Activated CD8-positive, alpha-beta T cell treated with anti-CD3 and anti-CD28 coated beads for 36 hours (primary cell): ENCODE measurements at regions not wholly inside any gene's neighbourhood (a gene's known extent, or its start where the extent isn't known, plus 50 kb on each side); places are given as distances from the start of the nearest gene placed in this dataset.

Experiments used
- ATAC-seq: fragments of 200-7000 bp; cut with Tn5 transposase; one replicate; pipeline ENCODE4 v1.10.0; 2021; ENCODE audit warnings: mild to moderate bottlenecking, moderate library complexity
- CTCF ChIA-PET: fragments of 350-600 bp; sonication (Branson Sonifier 250); formaldehyde crosslinking; loops from one replicate; lab custom pipeline; 2021; ENCODE audit warnings: antibody characterized with exemption; lab: Charles Lee
- POLR2A ChIA-PET: fragments of 350-600 bp; sonication (Branson Sonifier 250); formaldehyde crosslinking; loops from one replicate; lab custom pipeline; 2021; ENCODE audit warnings: antibody characterized with exemption; lab: Charles Lee
- DNase-seq: peaks from one replicate; pipeline ENCODE4 v3.0.0-alpha.2; 2020
- H3K27ac Mint-ChIP-seq: one replicate; pipeline ENCODE4 v1.8.0; 2021; ENCODE audit warnings: mild to moderate bottlenecking, mixed read lengths
- H3K27me3 Mint-ChIP-seq: one replicate; pipeline ENCODE4 v1.8.0; 2021; ENCODE audit warnings: mixed read lengths
- H3K36me3 Mint-ChIP-seq: one replicate; pipeline ENCODE4 v1.8.0; 2021; ENCODE audit warnings: low read depth, mixed read lengths
- H3K4me1 Mint-ChIP-seq: one replicate; pipeline ENCODE4 v1.8.0; 2021; ENCODE audit warnings: low read depth, mixed read lengths
- H3K4me3 Mint-ChIP-seq: one replicate; pipeline ENCODE4 v1.8.0; 2021; ENCODE audit warnings: mild to moderate bottlenecking, moderate library complexity, mixed read lengths
- H3K9me3 Mint-ChIP-seq: one replicate; pipeline ENCODE4 v1.8.0; 2021; ENCODE audit warnings: mixed read lengths
- CTCF ChIP-seq: fragments of 200-600 bp; IDR thresholded peaks from one replicate; pipeline ENCODE4 v1.8.0; 2022; ENCODE audit warnings: antibody characterized with exemption, mild to moderate bottlenecking
- intact Hi-C: fragments of 100-400 bp; cut with micrococcal nuclease; formaldehyde crosslinking; loops from one replicate; pipeline ENCODE4 v1.10.0; 2022

- no peaks in the 10 kb centered on the region for H3K36me3 Mint-ChIP-seq
- no peaks in the 10 kb centered on the region for H3K4me1 Mint-ChIP-seq
- no peak overlapping the region for H3K27ac Mint-ChIP-seq
- peaks cover 4% of the 10 kb centered on the region for H3K27me3 Mint-ChIP-seq
- POLR2A ChIA-PET: no interaction called here
- ATAC-seq (no peak), DNase-seq (no peak)
- no peak for TF ChIP-seq CTCF
- intact Hi-C loops: no loop called here
- no peaks in the 10 kb centered on the region for H3K9me3 Mint-ChIP-seq
- no peak overlapping the region for H3K4me3 Mint-ChIP-seq
- CTCF ChIA-PET: interaction anchor here (0.8 kb wide), 1 partner anchor 12 kb away, joined by 3 read pairs; no protein-coding TSS in a partner anchor
Observed at GRCh38 chr4:84166486-84166885, 332.6 kb downstream of the NKX6-1 start.

- ATAC-seq (no peak), DNase-seq (no peak)
- H3K36me3 Mint-ChIP-seq: no peaks in the 10 kb centered on the region
- H3K4me1 Mint-ChIP-seq: no peaks in the 10 kb centered on the region
- H3K27me3 Mint-ChIP-seq: peaks cover 4% of the 10 kb centered on the region
- no peak overlapping the region for H3K4me3 Mint-ChIP-seq
- intact Hi-C loops: no loop called here
- CTCF ChIA-PET: no interaction called here
- no peak for TF ChIP-seq CTCF
- H3K27ac Mint-ChIP-seq: no peak overlapping the region
- POLR2A ChIA-PET: no interaction called here
- H3K9me3 Mint-ChIP-seq: no peaks in the 10 kb centered on the region
Observed at GRCh38 chr4:84164201-84164600, 334.9 kb downstream of the NKX6-1 start.

GRCh38 chr4:84159762-84160161 lies 339.3 kb downstream of the NKX6-1 start:
- no peak overlapping the region for H3K27ac Mint-ChIP-seq
- ChIA-PET CTCF (no interaction called here), POLR2A (interaction anchor here (0.6 kb wide), 1 partner anchor 331 kb away, joined by 3 read pairs; no protein-coding TSS in a partner anchor)
- no peaks in the 10 kb centered on the region for H3K36me3 Mint-ChIP-seq
- H3K27me3 Mint-ChIP-seq: peaks cover 3% of the 10 kb centered on the region
- H3K4me3 Mint-ChIP-seq: no peak overlapping the region
- intact Hi-C loops: no loop called here
- no peaks in the 10 kb centered on the region for H3K9me3 Mint-ChIP-seq
- DNase-seq (no peak), ATAC-seq (no peak)
- no peak for TF ChIP-seq CTCF
- no peaks in the 10 kb centered on the region for H3K4me1 Mint-ChIP-seq

- H3K9me3 Mint-ChIP-seq: no peaks in the 10 kb centered on the region
- no peaks in the 10 kb centered on the region for H3K36me3 Mint-ChIP-seq
- intact Hi-C loops: no loop called here
- no peaks in the 10 kb centered on the region for H3K4me1 Mint-ChIP-seq
- DNase-seq (no peak), ATAC-seq (no peak)
- H3K4me3 Mint-ChIP-seq: no peak overlapping the region
- H3K27ac Mint-ChIP-seq: no peak overlapping the region
- TF ChIP-seq CTCF: no peak
- H3K27me3 Mint-ChIP-seq: peaks cover 3% of the 10 kb centered on the region
- ChIA-PET CTCF (no interaction called here), POLR2A (no interaction called here)
Observed at GRCh38 chr4:84158670-84159069, 340.4 kb downstream of the NKX6-1 start.

GRCh38 chr4:84151574-84151973 lies 347.5 kb downstream of the NKX6-1 start:
- ChIA-PET POLR2A (no interaction called here), CTCF (no interaction called here)
- no peak overlapping the region for H3K27ac Mint-ChIP-seq
- intact Hi-C loops: no loop called here
- DNase-seq: no peak
- TF ChIP-seq CTCF: no peak
- H3K27me3 Mint-ChIP-seq: no peaks in the 10 kb centered on the region
- no peak for ATAC-seq
- no peak overlapping the region for H3K4me3 Mint-ChIP-seq
- H3K9me3 Mint-ChIP-seq: no peaks in the 10 kb centered on the region
- no peaks in the 10 kb centered on the region for H3K4me1 Mint-ChIP-seq
- H3K36me3 Mint-ChIP-seq: no peaks in the 10 kb centered on the region
